ENCODE measurements at regions not wholly inside any gene's neighbourhood (a gene's known extent, or its start where the extent isn't known, plus 50 kb on each side); places are given as distances from the start of the nearest gene placed in this dataset.

GRCh38 chr1:59212706-59213105, 84.2 kb upstream of the FGGY start:
- TF ChIP-seq CTCF (IDR thresholded peaks at IDR 0.05): no peak
- no peak for TF ChIP-seq POLR2A (IDR thresholded peaks at IDR 0.05)
